ENCODE measurements at regions not wholly inside any gene's neighbourhood (a gene's known extent, or its start where the extent isn't known, plus 50 kb on each side); places are given as distances from the start of the nearest gene placed in this dataset.
"Not testable (repeated sequence)": the region's sequence is repeated elsewhere in the genome, so short reads cannot be mapped to it uniquely, and the experiment has no call there.

- intact Hi-C loops (cut with DNase I) = no loop called here
- Histone ChIP-seq H3K4me1 (no peaks in the 10 kb centered on the region), H3K9me3 (peaks cover 0 to 3% (median 0%) of the 10 kb centered on the region in 3 donors), H3K36me3 (no peaks in the 10 kb centered on the region), H3K4me3 (no peak overlapping the region), H3K27ac (no peak overlapping the region), H3K27me3 (peaks cover 0 to 18% (median 0%) of the 10 kb centered on the region in 4 donors)
- no peak for DNase-seq
- 71 to 78% methylated on average over 5 of the region's 5 CpGs for WGBS, 2 donors
- no peak for TF ChIP-seq POLR2A (IDR thresholded peaks at IDR 0.05)
These were observed 172.5 kb downstream of the TEX29 start for GRCh38 chr13:111492958-111493357.

DNA sequence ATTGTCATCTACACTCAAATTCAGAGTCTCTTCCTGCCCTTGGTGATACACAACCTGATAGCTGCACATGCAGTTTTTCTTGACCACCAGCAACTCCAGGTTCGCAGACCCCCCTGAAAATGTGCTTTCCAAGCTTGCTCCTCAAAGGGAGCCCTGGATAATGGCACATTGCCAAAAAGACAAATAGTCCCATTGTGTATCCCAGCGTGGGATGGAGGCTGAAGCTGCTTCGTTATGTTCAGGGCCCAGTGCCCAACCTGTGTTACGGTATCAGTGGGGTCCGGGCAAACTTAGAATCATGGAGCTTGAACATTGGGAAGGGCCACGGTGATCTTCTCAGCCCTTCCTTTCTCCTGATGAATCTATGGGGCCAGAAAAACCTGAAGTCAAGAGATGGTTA is 173.0 kb downstream of the TEX29 start:
- no peaks in the 10 kb centered on the region for H3K36me3 ChIP-seq
- H3K9me3 ChIP-seq = no peaks in the 10 kb centered on the region
- H3K27me3 ChIP-seq = peaks cover 0 to 18% (median 0%) of the 10 kb centered on the region in 4 donors
- no peak for DNase-seq
- no peak overlapping the region for H3K4me3 ChIP-seq
- no peaks in the 10 kb centered on the region for H3K4me1 ChIP-seq
- no peak for TF ChIP-seq CTCF (IDR thresholded peaks at IDR 0.05)
- no peak for TF ChIP-seq POLR2A (IDR thresholded peaks at IDR 0.05)
- 71 to 85% methylated on average over 6 of the region's 6 CpGs for WGBS, 2 donors
- H3K27ac ChIP-seq = no peak overlapping the region
- intact Hi-C loops (cut with DNase I) = no loop called here

GRCh38 chr13:111494641-111495040 is 174.2 kb downstream of the TEX29 start:
- Histone ChIP-seq H3K27me3 (peaks cover 0 to 6% (median 0%) of the 10 kb centered on the region in 4 donors), H3K4me1 (no peaks in the 10 kb centered on the region), H3K36me3 (no peaks in the 10 kb centered on the region), H3K4me3 (no peak overlapping the region), H3K9me3 (no peaks in the 10 kb centered on the region), H3K27ac (no peak overlapping the region)
- no peak for TF ChIP-seq CTCF (IDR thresholded peaks at IDR 0.05)
- TF ChIP-seq POLR2A (IDR thresholded peaks at IDR 0.05) = no peak
- WGBS, 2 donors = 87 to 95% methylated on average over 10 of the region's 12 CpGs
- no peak for DNase-seq
- intact Hi-C loops (cut with DNase I) = no loop called here

DNA sequence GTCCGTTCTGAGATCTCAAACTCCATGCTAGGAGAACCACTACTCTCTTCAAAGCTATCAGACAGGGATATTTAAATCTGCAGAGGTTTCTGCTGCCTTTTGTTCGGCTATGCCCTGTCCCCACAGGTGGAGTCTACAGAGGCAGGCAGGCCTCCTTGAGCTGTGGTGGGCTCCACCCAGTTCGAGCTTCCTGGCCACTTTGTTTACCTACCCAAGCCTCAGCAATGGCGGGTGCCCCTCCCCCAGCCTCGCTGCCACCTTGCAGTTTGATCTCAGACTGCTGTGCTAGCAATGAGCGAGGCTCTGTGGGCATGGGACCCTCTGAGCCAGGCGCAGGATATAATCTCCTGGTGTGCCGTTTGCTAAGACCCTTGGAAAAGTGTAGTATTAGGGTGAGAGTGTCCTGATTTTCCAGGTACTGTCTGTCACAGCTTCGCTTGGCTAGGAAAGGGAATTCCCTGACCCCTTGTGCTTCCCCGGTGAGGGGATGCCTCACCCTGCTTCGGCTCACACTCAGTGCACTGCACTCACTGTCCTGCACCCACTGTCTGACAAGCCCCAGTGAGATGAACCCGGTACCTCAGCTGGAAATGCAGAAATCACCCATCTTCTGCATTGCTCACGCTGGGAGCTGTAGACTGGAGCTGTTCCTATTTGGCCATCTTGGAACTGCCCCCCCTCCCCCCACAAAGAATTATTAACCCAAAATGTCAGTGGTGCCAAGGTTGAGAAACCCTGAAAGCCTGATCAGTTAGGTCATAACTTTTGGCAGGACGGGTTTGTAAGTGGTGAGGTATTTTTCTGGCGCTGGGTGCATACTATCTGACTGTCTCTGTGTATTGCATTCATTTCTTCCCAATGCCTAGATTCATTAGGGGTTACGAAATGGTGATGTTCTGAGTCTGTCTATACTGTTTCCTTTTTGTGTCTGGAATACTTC is 181.4 kb downstream of the TEX29 start:
- DNase-seq; intact Hi-C loops (cut with DNase I); H3K9me3 ChIP-seq; H3K36me3 ChIP-seq; H3K4me3 ChIP-seq; H3K27ac ChIP-seq: not testable (repeated sequence)
- Histone ChIP-seq H3K4me1 (peaks cover 0 to 15% (median 0%) of the 10 kb centered on the region in 3 donors), H3K27me3 (peaks cover 0 to 26% (median 0%) of the 10 kb centered on the region in 4 donors)
- WGBS, 2 donors = 65 to 79% methylated on average over 7 to 12 of the region's 16 CpGs

- H3K4me3 ChIP-seq = no peak overlapping the region
- peaks cover 0 to 29% (median 0%) of the 10 kb centered on the region in 4 donors for H3K27me3 ChIP-seq
- H3K27ac ChIP-seq = no peak overlapping the region
- intact Hi-C loops (cut with DNase I) = no loop called here
- TF ChIP-seq POLR2A (IDR thresholded peaks at IDR 0.05) = no peak
- TF ChIP-seq CTCF (IDR thresholded peaks at IDR 0.05) = no peak
- H3K36me3 ChIP-seq = no peaks in the 10 kb centered on the region
- H3K4me1 ChIP-seq = peaks cover 0 to 15% (median 0%) of the 10 kb centered on the region in 3 donors
- no peak for DNase-seq
- H3K9me3 ChIP-seq = peaks cover 0 to 9% (median 0%) of the 10 kb centered on the region in 3 donors
- 67 to 89% methylated on average over 2 to 5 of the region's 6 CpGs for WGBS, 2 donors
These were observed 182.5 kb downstream of the TEX29 start for GRCh38 chr13:111502957-111503356.

DNA sequence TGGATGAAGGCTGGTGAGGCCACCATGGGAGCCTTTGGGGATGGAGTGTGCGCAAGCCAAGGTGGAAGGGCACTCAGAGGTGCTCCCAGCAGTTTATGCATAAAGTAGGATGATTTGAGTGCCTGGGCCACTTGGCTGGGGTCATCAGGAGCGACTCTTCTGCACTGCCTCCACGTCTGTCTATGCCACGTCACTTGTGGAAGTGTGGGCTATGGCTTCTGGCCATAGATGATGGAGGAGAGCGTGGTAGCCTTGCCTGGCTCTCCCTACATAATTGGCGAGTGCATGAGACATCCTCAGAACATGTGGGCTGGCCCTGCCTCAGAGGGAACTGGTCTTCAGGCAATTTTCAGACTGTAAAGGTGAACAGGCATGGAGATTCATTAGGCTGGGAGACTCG is 182.9 kb downstream of the TEX29 start:
- no peak for DNase-seq
- Histone ChIP-seq H3K4me3 (no peak overlapping the region), H3K27ac (no peak overlapping the region), H3K36me3 (no peaks in the 10 kb centered on the region), H3K27me3 (peaks cover 0 to 33% (median 0%) of the 10 kb centered on the region in 4 donors), H3K9me3 (peaks cover 0 to 9% (median 0%) of the 10 kb centered on the region in 3 donors), H3K4me1 (peaks cover 0 to 15% (median 0%) of the 10 kb centered on the region in 3 donors)
- 70 to 85% methylated on average over 5 to 7 of the region's 7 CpGs for WGBS, 2 donors
- TF ChIP-seq POLR2A (IDR thresholded peaks at IDR 0.05) (no peak), CTCF (IDR thresholded peaks at IDR 0.05) (no peak)
- intact Hi-C loops (cut with DNase I) = no loop called here
